ENCODE measurements at regions not wholly inside any gene's neighbourhood (a gene's known extent, or its start where the extent isn't known, plus 50 kb on each side); places are given as distances from the start of the nearest gene placed in this dataset.
A peak's percentile ranks its signal among the peaks of the same experiment; 100 is the strongest.
"Not testable (repeated sequence)": the region's sequence is repeated elsewhere in the genome, so short reads cannot be mapped to it uniquely, and the experiment has no call there.

GRCh38 chr14:97153527-97153926 lies 356.3 kb downstream of the VRK1 start:
- intact Hi-C loops (cut with micrococcal nuclease): no loop called here
- no peaks in the 10 kb centered on the region for H3K9me3 Mint-ChIP-seq
- H3K27me3 Mint-ChIP-seq (ENCODE audit: low read depth): peaks cover 21% of the 10 kb centered on the region
- no peaks in the 10 kb centered on the region for H3K36me3 Mint-ChIP-seq (ENCODE audit: low read depth)
- H3K4me3 Mint-ChIP-seq (ENCODE audit: low read depth): no peak overlapping the region
- no peaks in the 10 kb centered on the region for H3K4me1 Mint-ChIP-seq (ENCODE audit: low read depth)
- DNase-seq (ENCODE audit: low spot score): no peak
- H3K27ac Mint-ChIP-seq: no peak overlapping the region

DNA sequence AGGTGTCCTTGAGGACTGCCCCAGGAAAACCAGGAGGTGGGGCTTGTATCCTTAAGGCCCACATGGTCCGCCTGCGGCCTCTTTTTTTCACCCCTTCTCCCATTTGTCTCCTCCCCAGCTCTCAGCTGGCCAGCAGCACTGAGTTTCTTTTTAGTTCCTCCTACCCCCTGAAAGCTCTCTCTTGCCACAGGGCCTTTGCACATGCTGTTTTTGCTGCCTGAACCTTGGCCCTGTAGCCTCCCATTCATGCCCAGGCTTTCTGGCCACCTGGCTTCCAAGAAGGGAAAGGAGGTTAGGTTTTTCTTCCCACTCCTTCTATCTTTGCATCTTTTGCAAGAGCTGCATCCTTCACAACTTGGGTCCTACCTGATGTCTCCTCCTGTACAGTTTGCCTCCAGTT lies 358.1 kb downstream of the VRK1 start:
- no peaks in the 10 kb centered on the region for H3K4me1 Mint-ChIP-seq (ENCODE audit: low read depth)
- peaks cover 16% of the 10 kb centered on the region for H3K27me3 Mint-ChIP-seq (ENCODE audit: low read depth)
- H3K9me3 Mint-ChIP-seq: peaks cover 9% of the 10 kb centered on the region
- DNase-seq (ENCODE audit: low spot score): no peak
- intact Hi-C loops (cut with micrococcal nuclease): no loop called here
- no peak overlapping the region for H3K27ac Mint-ChIP-seq
- H3K36me3 Mint-ChIP-seq (ENCODE audit: low read depth): no peaks in the 10 kb centered on the region
- no peak overlapping the region for H3K4me3 Mint-ChIP-seq (ENCODE audit: low read depth)

- H3K4me3 Mint-ChIP-seq (ENCODE audit: low read depth): no peak overlapping the region
- H3K27me3 Mint-ChIP-seq (ENCODE audit: low read depth): peaks cover 16% of the 10 kb centered on the region
- H3K4me1 Mint-ChIP-seq (ENCODE audit: low read depth): no peaks in the 10 kb centered on the region
- intact Hi-C loops (cut with micrococcal nuclease): no loop called here
- H3K36me3 Mint-ChIP-seq (ENCODE audit: low read depth): no peaks in the 10 kb centered on the region
- DNase-seq (ENCODE audit: low spot score): no peak
- H3K27ac Mint-ChIP-seq: no peak overlapping the region
- H3K9me3 Mint-ChIP-seq: peaks cover 9% of the 10 kb centered on the region
These were observed 358.6 kb downstream of the VRK1 start for GRCh38 chr14:97155814-97156213.

DNA sequence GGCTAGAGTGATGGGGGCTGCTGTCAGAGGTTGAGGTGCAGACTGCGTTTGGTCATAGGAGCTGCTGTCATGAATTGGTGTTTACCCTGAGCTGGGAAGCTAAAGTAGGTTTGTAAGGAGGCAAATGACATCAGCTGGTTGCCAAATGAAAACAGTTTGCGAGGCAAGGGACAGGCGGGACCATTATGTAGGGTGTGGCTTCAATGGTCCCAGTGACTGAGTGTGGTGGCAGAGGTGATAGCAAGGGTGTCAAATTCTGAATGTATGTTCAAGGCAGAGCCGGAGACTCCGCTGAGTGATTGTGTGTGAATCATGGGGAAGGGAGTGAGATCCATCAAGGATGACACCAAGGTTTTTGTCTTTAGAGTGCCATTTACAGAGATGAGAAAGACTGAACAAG lies 359.5 kb downstream of the VRK1 start:
- intact Hi-C loops (cut with micrococcal nuclease): no loop called here

DNA sequence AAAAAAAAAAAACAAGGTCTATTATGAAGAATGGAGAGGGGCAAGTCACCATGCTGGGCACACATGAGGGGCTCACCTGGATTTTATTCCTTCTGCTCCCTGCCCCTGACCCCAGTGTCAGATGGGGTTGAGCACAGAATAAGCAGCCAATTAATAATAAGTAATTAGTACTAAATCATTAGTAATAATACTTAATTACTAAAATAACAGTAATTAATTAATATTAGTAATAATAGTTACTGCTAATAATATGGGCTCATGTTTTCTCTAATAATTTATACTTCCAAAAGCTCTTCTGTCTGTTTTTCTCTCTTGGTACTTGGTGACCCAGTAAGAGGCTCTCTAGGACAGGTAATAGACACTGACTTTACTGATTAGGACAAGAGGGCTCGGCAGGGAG lies 360.9 kb downstream of the VRK1 start:
- no peak for DNase-seq (ENCODE audit: low spot score)
- Mint-ChIP-seq H3K9me3 (peaks cover 9% of the 10 kb centered on the region), H3K36me3 (ENCODE audit: low read depth) (no peaks in the 10 kb centered on the region), H3K4me1 (ENCODE audit: low read depth) (no peaks in the 10 kb centered on the region), H3K4me3 (ENCODE audit: low read depth) (no peak overlapping the region), H3K27me3 (ENCODE audit: low read depth) (peaks cover 14% of the 10 kb centered on the region), H3K27ac (no peak overlapping the region)
- intact Hi-C loops (cut with micrococcal nuclease): no loop called here

More for the DNA sequence above, 359.5 kb downstream of the VRK1 start:
- no peak overlapping the region for H3K27ac Mint-ChIP-seq
- DNase-seq (ENCODE audit: low spot score): no peak
- no peak overlapping the region for H3K4me3 Mint-ChIP-seq (ENCODE audit: low read depth)
- H3K4me1 Mint-ChIP-seq (ENCODE audit: low read depth): no peaks in the 10 kb centered on the region
- H3K9me3 Mint-ChIP-seq: peaks cover 9% of the 10 kb centered on the region
- peaks cover 16% of the 10 kb centered on the region for H3K27me3 Mint-ChIP-seq (ENCODE audit: low read depth)
- H3K36me3 Mint-ChIP-seq (ENCODE audit: low read depth): no peaks in the 10 kb centered on the region

- Mint-ChIP-seq H3K27me3 (ENCODE audit: low read depth) (peaks cover 13% of the 10 kb centered on the region), H3K36me3 (ENCODE audit: low read depth) (no peaks in the 10 kb centered on the region), H3K9me3 (peaks cover 9% of the 10 kb centered on the region), H3K27ac (no peak overlapping the region), H3K4me1 (ENCODE audit: low read depth) (no peaks in the 10 kb centered on the region), H3K4me3 (ENCODE audit: low read depth) (no peak overlapping the region)
- DNase-seq (ENCODE audit: low spot score): no peak
- intact Hi-C loops (cut with micrococcal nuclease): no loop called here
These were observed 361.9 kb downstream of the VRK1 start for GRCh38 chr14:97159124-97159523.

DNA sequence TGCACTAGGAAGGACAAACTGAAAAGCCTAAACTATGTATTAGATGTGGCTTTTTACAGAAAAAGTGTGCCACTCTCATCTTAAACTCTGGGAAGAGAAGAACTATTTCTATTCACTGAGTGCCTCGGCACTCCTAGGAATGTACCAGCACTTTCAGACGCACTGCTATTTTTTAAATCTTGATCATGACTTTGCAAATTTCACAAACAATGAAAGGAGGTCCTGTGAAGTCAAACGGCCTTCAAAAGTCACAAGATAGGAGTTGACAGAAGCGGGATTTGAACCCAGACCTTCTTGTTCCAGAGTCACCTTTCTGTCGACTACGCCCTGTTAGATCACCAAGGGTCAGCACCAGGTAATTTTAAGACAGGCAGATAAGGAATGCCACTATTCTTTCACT lies 365.4 kb downstream of the VRK1 start:
- Mint-ChIP-seq H3K27ac (no peak overlapping the region), H3K36me3 (ENCODE audit: low read depth) (no peaks in the 10 kb centered on the region), H3K4me1 (ENCODE audit: low read depth) (no peaks in the 10 kb centered on the region), H3K27me3 (ENCODE audit: low read depth) (peaks cover 3% of the 10 kb centered on the region), H3K4me3 (ENCODE audit: low read depth) (no peak overlapping the region), H3K9me3 (peaks cover 9% of the 10 kb centered on the region)
- no peak for DNase-seq (ENCODE audit: low spot score)
- intact Hi-C loops (cut with micrococcal nuclease): no loop called here

- Mint-ChIP-seq H3K4me1 (ENCODE audit: low read depth) (no peaks in the 10 kb centered on the region), H3K36me3 (ENCODE audit: low read depth) (no peaks in the 10 kb centered on the region), H3K9me3 (peaks cover 5% of the 10 kb centered on the region), H3K27ac (no peak overlapping the region), H3K27me3 (ENCODE audit: low read depth) (peaks cover 3% of the 10 kb centered on the region), H3K4me3 (ENCODE audit: low read depth) (no peak overlapping the region)
- no peak for DNase-seq (ENCODE audit: low spot score)
- intact Hi-C loops (cut with micrococcal nuclease): no loop called here
These were observed 366.8 kb downstream of the VRK1 start for GRCh38 chr14:97164021-97164420.

- intact Hi-C loops (cut with micrococcal nuclease): no loop called here
- H3K9me3 Mint-ChIP-seq: no peaks in the 10 kb centered on the region
- no peaks in the 10 kb centered on the region for H3K4me1 Mint-ChIP-seq (ENCODE audit: low read depth)
- H3K36me3 Mint-ChIP-seq (ENCODE audit: low read depth): no peaks in the 10 kb centered on the region
- peaks cover 3% of the 10 kb centered on the region for H3K27me3 Mint-ChIP-seq (ENCODE audit: low read depth)
- no peak overlapping the region for H3K4me3 Mint-ChIP-seq (ENCODE audit: low read depth)
- H3K27ac Mint-ChIP-seq: no peak overlapping the region
- no peak for DNase-seq (ENCODE audit: low spot score)
These were observed 369.3 kb downstream of the VRK1 start for GRCh38 chr14:97166497-97166896.

GRCh38 chr14:97167577-97167976 lies 370.4 kb downstream of the VRK1 start:
- H3K4me3 Mint-ChIP-seq (ENCODE audit: low read depth); H3K9me3 Mint-ChIP-seq; H3K4me1 Mint-ChIP-seq (ENCODE audit: low read depth); H3K27me3 Mint-ChIP-seq (ENCODE audit: low read depth); intact Hi-C loops (cut with micrococcal nuclease); H3K36me3 Mint-ChIP-seq (ENCODE audit: low read depth); H3K27ac Mint-ChIP-seq; DNase-seq (ENCODE audit: low spot score): not testable (repeated sequence)

GRCh38 chr14:97172644-97173043 lies 375.5 kb downstream of the VRK1 start:
- Mint-ChIP-seq H3K4me1 (ENCODE audit: low read depth) (peaks cover 5% of the 10 kb centered on the region), H3K9me3 (no peaks in the 10 kb centered on the region), H3K36me3 (ENCODE audit: low read depth) (no peaks in the 10 kb centered on the region), H3K4me3 (ENCODE audit: low read depth) (no peak overlapping the region), H3K27me3 (ENCODE audit: low read depth) (no peaks in the 10 kb centered on the region), H3K27ac (no peak overlapping the region)
- intact Hi-C loops (cut with micrococcal nuclease): loop anchor here (10.0 kb wide), 1 partner anchor 232 kb away; no protein-coding TSS in a partner anchor
- DNase-seq (ENCODE audit: low spot score): no peak

DNA sequence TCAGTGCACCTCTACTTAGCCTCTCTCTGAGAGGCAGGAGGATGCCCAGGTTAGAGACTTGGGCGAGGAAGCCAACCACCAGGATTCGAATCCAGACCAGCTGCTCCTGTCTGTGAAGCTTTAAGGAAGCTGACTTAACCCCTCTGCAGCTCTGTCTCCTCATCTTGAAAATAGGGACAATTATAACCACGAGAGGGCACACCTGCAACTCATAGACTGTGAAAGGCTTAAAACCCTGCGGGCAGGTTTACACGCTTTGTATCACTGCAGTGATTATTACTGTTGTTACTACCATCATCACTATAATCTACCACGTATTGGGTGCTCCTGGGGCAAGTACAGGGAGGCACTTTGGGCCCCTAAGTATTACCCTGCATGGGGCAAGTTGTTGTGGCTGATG lies 379.8 kb downstream of the VRK1 start:
- H3K9me3 Mint-ChIP-seq: peaks cover 16% of the 10 kb centered on the region
- H3K4me1 Mint-ChIP-seq (ENCODE audit: low read depth): peaks cover 35% of the 10 kb centered on the region
- no peak overlapping the region for H3K4me3 Mint-ChIP-seq (ENCODE audit: low read depth)
- intact Hi-C loops (cut with micrococcal nuclease): loop anchor here (10.0 kb wide), 1 partner anchor 228 kb away; no protein-coding TSS in a partner anchor
- DNase-seq (ENCODE audit: low spot score): peak; percentile 19
- peaks cover 11% of the 10 kb centered on the region for H3K36me3 Mint-ChIP-seq (ENCODE audit: low read depth)
- no peak overlapping the region for H3K27ac Mint-ChIP-seq
- no peaks in the 10 kb centered on the region for H3K27me3 Mint-ChIP-seq (ENCODE audit: low read depth)

DNA sequence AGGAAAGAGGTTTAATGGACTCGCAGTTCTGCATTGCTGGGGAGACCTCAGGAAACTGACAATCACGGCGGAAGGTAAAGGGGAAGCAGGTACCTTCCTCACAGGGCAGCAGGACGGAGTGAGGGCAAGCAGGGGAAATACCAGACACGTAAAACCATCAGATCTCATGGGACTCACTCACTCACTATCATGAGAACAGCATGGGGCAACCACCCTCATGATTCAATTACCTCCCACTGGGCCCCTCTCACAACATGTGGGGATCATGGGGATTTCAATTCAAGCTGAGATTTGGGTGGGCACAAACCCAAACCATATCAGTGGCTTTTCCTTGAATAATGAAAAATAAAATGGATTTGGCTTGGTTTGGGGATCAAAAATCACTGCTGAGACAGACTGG lies 380.5 kb downstream of the VRK1 start:
- peaks cover 11% of the 10 kb centered on the region for H3K36me3 Mint-ChIP-seq (ENCODE audit: low read depth)
- no peak overlapping the region for H3K27ac Mint-ChIP-seq
- peaks cover 16% of the 10 kb centered on the region for H3K9me3 Mint-ChIP-seq
- H3K4me1 Mint-ChIP-seq (ENCODE audit: low read depth): peaks cover 35% of the 10 kb centered on the region
- H3K27me3 Mint-ChIP-seq (ENCODE audit: low read depth): no peaks in the 10 kb centered on the region
- DNase-seq (ENCODE audit: low spot score): no peak
- no peak overlapping the region for H3K4me3 Mint-ChIP-seq (ENCODE audit: low read depth)
- intact Hi-C loops (cut with micrococcal nuclease): loop anchor here (10.0 kb wide), 1 partner anchor 227 kb away; no protein-coding TSS in a partner anchor

DNA sequence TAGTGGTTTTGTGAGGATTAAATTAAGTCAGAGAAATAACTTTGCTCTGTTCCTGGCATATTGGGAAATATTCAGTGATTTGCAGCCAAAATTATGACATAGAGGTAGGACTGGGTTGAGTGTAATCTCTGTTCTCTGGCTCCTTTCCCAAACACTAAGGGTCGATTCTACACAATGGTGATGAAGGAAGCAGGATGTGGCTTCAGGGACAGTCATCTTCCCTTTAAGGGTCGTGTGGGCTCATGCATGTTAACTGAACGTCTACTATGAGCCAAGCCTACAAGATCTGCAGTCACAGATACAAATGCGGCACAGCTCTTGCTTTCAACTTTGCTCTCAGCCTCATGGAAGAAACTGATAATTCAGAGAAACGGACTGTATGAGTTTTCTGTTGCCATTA lies 381.6 kb downstream of the VRK1 start:
- Mint-ChIP-seq H3K4me1 (ENCODE audit: low read depth) (peaks cover 35% of the 10 kb centered on the region), H3K27me3 (ENCODE audit: low read depth) (no peaks in the 10 kb centered on the region), H3K9me3 (peaks cover 16% of the 10 kb centered on the region), H3K4me3 (ENCODE audit: low read depth) (no peak overlapping the region), H3K27ac (no peak overlapping the region), H3K36me3 (ENCODE audit: low read depth) (peaks cover 11% of the 10 kb centered on the region)
- intact Hi-C loops (cut with micrococcal nuclease): loop anchor here (10.0 kb wide), 1 partner anchor 226 kb away; no protein-coding TSS in a partner anchor
- DNase-seq (ENCODE audit: low spot score): no peak
